ENCODE measurements at regions not wholly inside any gene's neighbourhood (a gene's known extent, or its start where the extent isn't known, plus 50 kb on each side); places are given as distances from the start of the nearest gene placed in this dataset.

DNA sequence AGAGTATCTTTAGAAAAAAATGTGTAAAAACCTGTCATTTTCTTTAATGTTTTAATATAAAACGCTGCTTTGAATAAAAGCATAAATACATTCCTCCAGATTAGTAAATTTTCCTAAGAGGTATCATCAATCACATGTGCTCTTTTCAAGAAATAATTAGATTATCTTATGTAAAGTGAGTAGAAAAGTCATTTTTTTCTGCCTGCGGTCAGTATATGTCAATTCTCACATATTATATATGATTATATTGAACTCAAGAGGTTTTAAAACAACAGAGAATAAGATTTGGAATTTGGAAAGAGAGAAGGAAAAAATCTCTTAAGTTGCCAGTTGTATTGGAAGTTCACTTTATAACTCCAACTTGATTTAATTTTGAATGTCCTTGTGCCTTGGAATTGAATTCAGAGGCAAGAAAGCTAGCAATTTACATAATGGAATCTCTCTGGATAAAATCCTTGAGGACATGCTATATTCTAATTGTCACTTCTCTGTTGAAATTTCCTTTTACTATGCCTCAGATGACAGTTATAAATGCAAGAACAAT is 740.1 kb upstream of the SPRY2 start:
- WGBS: 78% methylated on average over 2 of the region's 2 CpGs
- Histone ChIP-seq H3K27me3 (ENCODE audit: control insufficient read depth in 4 of 4, insufficient read depth in 4 of 4, low read length in 3 of 4) (no peaks in the 10 kb centered on the region), H3K9me3 (ENCODE audit: control insufficient read depth in 4 of 4, low read length in 3 of 4) (no peaks in the 10 kb centered on the region), H3K36me3 (ENCODE audit: control insufficient read depth in 4 of 4, insufficient read depth in 3 of 4, low read depth in 1 of 4, low read length in 3 of 4) (no peaks in the 10 kb centered on the region), H3K4me3 (ENCODE audit: low read depth in 1 of 3, low read length in 3 of 3) (no peak overlapping the region), H3K27ac (ENCODE audit: low read depth in 1 of 2, low read length in 2 of 2) (no peak overlapping the region), H3K4me1 (ENCODE audit: control insufficient read depth in 4 of 4, insufficient read depth in 4 of 4, low read length in 3 of 4) (no peaks in the 10 kb centered on the region), H3K9ac (ENCODE audit: low read depth in 1 of 2, low read length in 2 of 2) (no peak overlapping the region)
- TF ChIP-seq CTCF (IDR thresholded peaks at IDR 0.05; ENCODE audit: low read depth, low read length, missing input control) (no peak), FOXA1 (IDR thresholded peaks at IDR 0.05) (no peak), FOXA2 (IDR thresholded peaks at IDR 0.05) (no peak), TAF1 (conservative IDR thresholded peaks at IDR 0.05) (no peak), RAD21 (IDR thresholded peaks at IDR 0.05) (no peak), HNF4G (IDR thresholded peaks at IDR 0.05) (no peak), EGR1 (IDR thresholded peaks at IDR 0.05; ENCODE audit: low read depth in 2 of 2) (no peak), RXRA (IDR thresholded peaks at IDR 0.05) (no peak), HNF4A (conservative IDR thresholded peaks at IDR 0.05) (no peak), YY1 (IDR thresholded peaks at IDR 0.05) (no peak), REST (IDR thresholded peaks at IDR 0.05) (no peak), GABPA (IDR thresholded peaks at IDR 0.05 in 1 of 2, conservative IDR thresholded peaks at IDR 0.05 in 1 of 2) (no peak), NR2F2 (IDR thresholded peaks at IDR 0.05) (no peak), SP1 (IDR thresholded peaks at IDR 0.05) (no peak)
- TF ChIP-seq, protein P1, sequence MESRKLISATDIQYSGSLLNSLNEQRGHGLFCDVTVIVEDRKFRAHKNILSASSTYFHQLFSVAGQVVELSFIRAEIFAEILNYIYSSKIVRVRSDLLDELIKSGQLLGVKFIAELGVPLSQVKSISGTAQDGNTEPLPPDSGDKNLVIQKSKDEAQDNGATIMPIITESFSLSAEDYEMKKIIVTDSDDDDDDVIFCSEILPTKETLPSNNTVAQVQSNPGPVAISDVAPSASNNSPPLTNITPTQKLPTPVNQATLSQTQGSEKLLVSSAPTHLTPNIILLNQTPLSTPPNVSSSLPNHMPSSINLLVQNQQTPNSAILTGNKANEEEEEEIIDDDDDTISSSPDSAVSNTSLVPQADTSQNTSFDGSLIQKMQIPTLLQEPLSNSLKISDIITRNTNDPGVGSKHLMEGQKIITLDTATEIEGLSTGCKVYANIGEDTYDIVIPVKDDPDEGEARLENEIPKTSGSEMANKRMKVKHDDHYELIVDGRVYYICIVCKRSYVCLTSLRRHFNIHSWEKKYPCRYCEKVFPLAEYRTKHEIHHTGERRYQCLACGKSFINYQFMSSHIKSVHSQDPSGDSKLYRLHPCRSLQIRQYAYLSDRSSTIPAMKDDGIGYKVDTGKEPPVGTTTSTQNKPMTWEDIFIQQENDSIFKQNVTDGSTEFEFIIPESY (IDR thresholded peaks at IDR 0.05): no peak
- TF ChIP-seq, protein P2, sequence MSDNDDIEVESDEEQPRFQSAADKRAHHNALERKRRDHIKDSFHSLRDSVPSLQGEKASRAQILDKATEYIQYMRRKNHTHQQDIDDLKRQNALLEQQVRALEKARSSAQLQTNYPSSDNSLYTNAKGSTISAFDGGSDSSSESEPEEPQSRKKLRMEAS (IDR thresholded peaks at IDR 0.05): no peak
- TF ChIP-seq, protein P3, sequence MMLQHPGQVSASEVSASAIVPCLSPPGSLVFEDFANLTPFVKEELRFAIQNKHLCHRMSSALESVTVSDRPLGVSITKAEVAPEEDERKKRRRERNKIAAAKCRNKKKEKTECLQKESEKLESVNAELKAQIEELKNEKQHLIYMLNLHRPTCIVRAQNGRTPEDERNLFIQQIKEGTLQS (IDR thresholded peaks at IDR 0.05): no peak
- DNase-seq (ENCODE audit: low spot score): no peak
